Liver (tissue), 8 donors: ENCODE measurements at regions not wholly inside any gene's neighbourhood (a gene's known extent, or its start where the extent isn't known, plus 50 kb on each side); places are given as distances from the start of the nearest gene placed in this dataset.

Experiments used
- DNase-seq: peaks from one replicate; pipeline ENCODE4 v3.0.0-alpha.2; 2017; ENCODE audit warnings: low spot score
- H3K27ac ChIP-seq, 2 donors: one replicate each; pipeline ENCODE4 v1.7.0; 2013; ENCODE audit warnings: inconsistent platforms in 2 of 2, low read length in 2 of 2, control low read depth in 1 of 2, low read depth in 1 of 2, mild to moderate bottlenecking in 1 of 2
- H3K27me3 ChIP-seq, 4 donors: one replicate each; pipeline versions ENCODE4 v1.6.1 to v1.7.0; 2013; ENCODE audit warnings: low read length in 3 of 4, inconsistent platforms in 1 of 4, mild to moderate bottlenecking in 1 of 4, moderate library complexity in 1 of 4; ENCODE audit not compliant: control insufficient read depth in 4 of 4, insufficient read depth in 4 of 4
- H3K36me3 ChIP-seq, 4 donors: one replicate each; pipeline versions ENCODE4 v1.6.1 to v1.7.0; 2013; ENCODE audit warnings: low read length in 3 of 4, mild to moderate bottlenecking in 3 of 4, low read depth in 1 of 4, moderate library complexity in 1 of 4; ENCODE audit not compliant: control insufficient read depth in 4 of 4, insufficient read depth in 3 of 4
- H3K4me1 ChIP-seq, 4 donors: one replicate each; pipeline versions ENCODE4 v1.6.1 to v1.7.0; 2013; ENCODE audit warnings: low read length in 3 of 4, mild to moderate bottlenecking in 3 of 4, moderate library complexity in 1 of 4; ENCODE audit not compliant: control insufficient read depth in 4 of 4, insufficient read depth in 4 of 4
- H3K4me3 ChIP-seq, 3 donors: one replicate each; pipeline versions ENCODE4 v1.6.1 to v1.7.0; 2013; ENCODE audit warnings: low read length in 3 of 3, control low read depth in 1 of 3, low read depth in 1 of 3, mild to moderate bottlenecking in 1 of 3
- H3K9ac ChIP-seq, 2 donors: one replicate each; pipeline ENCODE4 v1.7.0; 2013; ENCODE audit warnings: low read length in 2 of 2, mild to moderate bottlenecking in 2 of 2, moderate library complexity in 2 of 2, control low read depth in 1 of 2, low read depth in 1 of 2
- H3K9me3 ChIP-seq, 4 donors: one replicate each; pipeline versions ENCODE4 v1.6.1 to v1.7.0; 2013; ENCODE audit warnings: low read length in 3 of 4; ENCODE audit not compliant: control insufficient read depth in 4 of 4
- CTCF ChIP-seq: fragments of 150-350 bp; IDR thresholded peaks from 2 replicates; pipeline ENCODE4 v1.5.1; 2017; ENCODE audit warnings: improper control_type of control experiment, low read depth, low read length; ENCODE audit not compliant: missing input control
- EGR1 ChIP-seq, 2 donors: IDR thresholded peaks; 2 replicates each; pipeline ENCODE4 v1.6.1; 2016 to 2018; ENCODE audit warnings: antibody characterized with exemption in 2 of 2, low read depth in 2 of 2
- FOXA1 ChIP-seq: IDR thresholded peaks from 2 replicates; pipeline ENCODE4 v1.6.1; 2016; ENCODE audit warnings: antibody characterized with exemption
- FOXA2 ChIP-seq: IDR thresholded peaks from 2 replicates; pipeline ENCODE4 v1.6.1; 2016; ENCODE audit warnings: antibody characterized with exemption
- GABPA ChIP-seq, 2 donors: IDR thresholded peaks in 1 of 2; conservative IDR thresholded peaks in 1 of 2; 2 replicates each; pipeline ENCODE4 v1.6.1; 2016; ENCODE audit warnings: antibody characterized with exemption in 2 of 2, mild to moderate bottlenecking in 1 of 2, moderate library complexity in 1 of 2
- HNF4A ChIP-seq, 2 donors: conservative IDR thresholded peaks; 2 replicates each; pipeline ENCODE4 v1.6.1; 2016; ENCODE audit warnings: antibody characterized with exemption in 2 of 2, mild to moderate bottlenecking in 2 of 2
- HNF4G ChIP-seq: IDR thresholded peaks from 2 replicates; pipeline ENCODE4 v1.6.1; 2016; ENCODE audit warnings: antibody characterized with exemption
- JUND ChIP-seq, 2 donors: IDR thresholded peaks; 2 replicates each; pipeline ENCODE4 v1.6.1; 2016; ENCODE audit warnings: antibody characterized with exemption in 2 of 2
- MAX ChIP-seq: IDR thresholded peaks from 2 replicates; pipeline ENCODE4 v1.6.1; 2016; ENCODE audit warnings: antibody characterized with exemption
- NR2F2 ChIP-seq: IDR thresholded peaks from 2 replicates; pipeline ENCODE4 v1.6.1; 2016; ENCODE audit warnings: antibody characterized with exemption
- RAD21 ChIP-seq, 2 donors: IDR thresholded peaks; 2 replicates each; pipeline ENCODE4 v1.6.1; 2016; ENCODE audit warnings: antibody characterized with exemption in 2 of 2, mild to moderate bottlenecking in 2 of 2
- REST ChIP-seq: IDR thresholded peaks from 2 replicates; pipeline ENCODE4 v1.6.1; 2016; ENCODE audit warnings: antibody characterized with exemption, mild to moderate bottlenecking
- RXRA ChIP-seq, 2 donors: IDR thresholded peaks; 2 replicates each; pipeline ENCODE4 v1.6.1; 2017 to 2018; ENCODE audit warnings: antibody characterized with exemption in 2 of 2, mild to moderate bottlenecking in 1 of 2
- SP1 ChIP-seq: IDR thresholded peaks from 2 replicates; pipeline ENCODE4 v1.6.1; 2018; ENCODE audit warnings: antibody characterized with exemption, mild to moderate bottlenecking
- TAF1 ChIP-seq: conservative IDR thresholded peaks from 2 replicates; pipeline ENCODE4 v1.6.1; 2016; ENCODE audit warnings: antibody characterized with exemption, mild to moderate bottlenecking
- YY1 ChIP-seq: IDR thresholded peaks from 2 replicates; pipeline ENCODE4 v1.6.1; 2016; ENCODE audit warnings: antibody characterized with exemption, mild to moderate bottlenecking
- ZBTB33 ChIP-seq: IDR thresholded peaks from 2 replicates; pipeline ENCODE4 v1.6.1; 2016; ENCODE audit warnings: antibody characterized with exemption
- WGBS: extraction: QIAGEN DNeasy Blood & Tissue Kit; methylation state at CpG from one replicate; pipeline ENCODE4 v1.1.7; 2013; 5-methylcytosine and 5-hydroxymethylcytosine counted together
- TF ChIP-seq, protein P1 (sequence below): IDR thresholded peaks from 2 replicates; pipeline ENCODE4 v1.6.1; 2016; ENCODE audit warnings: antibody characterized with exemption
- donor health status: healthy.
- donor health status: healthy.
- donor health status: healthy.
- donor health status: healthy.
- donor health status: healthy.

- H3K9ac ChIP-seq: no peak overlapping the region
- H3K36me3 ChIP-seq: no peaks in the 10 kb centered on the region
- H3K27ac ChIP-seq: no peak overlapping the region
- WGBS: 89% methylated on average over 2 of the region's 2 CpGs
- no peaks in the 10 kb centered on the region for H3K4me1 ChIP-seq
- DNase-seq: no peak
- H3K9me3 ChIP-seq: no peaks in the 10 kb centered on the region
- TF ChIP-seq HNF4A (conservative IDR thresholded peaks at IDR 0.05): no peak
- TF ChIP-seq MAX: no peak
- TF ChIP-seq TAF1: no peak
- TF ChIP-seq REST: no peak
- no peak for TF ChIP-seq HNF4G
- no peak for TF ChIP-seq ZBTB33
- no peak for TF ChIP-seq FOXA1
- no peak for TF ChIP-seq YY1
- no peak for TF ChIP-seq CTCF
- no peak for TF ChIP-seq RXRA (IDR thresholded peaks at IDR 0.05)
- TF ChIP-seq GABPA (IDR thresholded peaks at IDR 0.05 in 1 of 2, conservative IDR thresholded peaks at IDR 0.05 in 1 of 2): no peak
- no peak for TF ChIP-seq NR2F2
- no peak for TF ChIP-seq JUND (IDR thresholded peaks at IDR 0.05)
- TF ChIP-seq, protein P1, sequence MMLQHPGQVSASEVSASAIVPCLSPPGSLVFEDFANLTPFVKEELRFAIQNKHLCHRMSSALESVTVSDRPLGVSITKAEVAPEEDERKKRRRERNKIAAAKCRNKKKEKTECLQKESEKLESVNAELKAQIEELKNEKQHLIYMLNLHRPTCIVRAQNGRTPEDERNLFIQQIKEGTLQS: no peak
- TF ChIP-seq FOXA2: no peak
- TF ChIP-seq RAD21 (IDR thresholded peaks at IDR 0.05): no peak
- no peak for TF ChIP-seq SP1
- H3K27me3 ChIP-seq: no peaks in the 10 kb centered on the region
- H3K4me3 ChIP-seq: no peak overlapping the region
Measured at GRCh38 chr13:70856025-70856424, 747.8 kb upstream of the KLHL1 start.

GRCh38 chr13:70849222-70849621 is 741.0 kb upstream of the KLHL1 start:
- no peak for TF ChIP-seq RAD21 (IDR thresholded peaks at IDR 0.05)
- no peak for TF ChIP-seq SP1
- TF ChIP-seq GABPA (IDR thresholded peaks at IDR 0.05 in 1 of 2, conservative IDR thresholded peaks at IDR 0.05 in 1 of 2): no peak
- TF ChIP-seq MAX: no peak
- no peak for TF ChIP-seq HNF4G
- no peak for TF ChIP-seq YY1
- no peak for TF ChIP-seq REST
- no peak for TF ChIP-seq RXRA (IDR thresholded peaks at IDR 0.05)
- no peak for TF ChIP-seq ZBTB33
- no peak for TF ChIP-seq EGR1 (IDR thresholded peaks at IDR 0.05; ENCODE audit: low read depth in 2 of 2)
- no peak for TF ChIP-seq NR2F2
- no peak for TF ChIP-seq TAF1
- no peak for TF ChIP-seq HNF4A (conservative IDR thresholded peaks at IDR 0.05)
- no peaks in the 10 kb centered on the region for H3K4me1 ChIP-seq
- H3K9ac ChIP-seq: no peak overlapping the region
- H3K27ac ChIP-seq: no peak overlapping the region
- H3K4me3 ChIP-seq: no peak overlapping the region
- H3K36me3 ChIP-seq: no peaks in the 10 kb centered on the region
- no peaks in the 10 kb centered on the region for H3K9me3 ChIP-seq
- no peak for DNase-seq
- no peaks in the 10 kb centered on the region for H3K27me3 ChIP-seq
- 49% methylated on average over 4 of the region's 4 CpGs for WGBS
